Naive thymus-derived CD4-positive, alpha-beta T cell (primary cell): ENCODE measurements at regions not wholly inside any gene's neighbourhood (a gene's known extent, or its start where the extent isn't known, plus 50 kb on each side); places are given as distances from the start of the nearest gene placed in this dataset.
A peak's percentile ranks its signal among the peaks of the same experiment; 100 is the strongest.

ENCODE experiments used
- ATAC-seq: fragments of 150-1000 bp; cut with Tn5 transposase; 2 replicates; pipeline ENCODE4 v1.10.0; 2021; ENCODE audit warnings: mild to moderate bottlenecking, moderate library complexity
- CTCF ChIA-PET: fragments of 350-600 bp; sonication (Branson Sonifier 250); formaldehyde crosslinking; loops from one replicate; lab custom pipeline; 2021; ENCODE audit warnings: antibody characterized with exemption; lab: Charles Lee
- POLR2A ChIA-PET: fragments of 350-600 bp; sonication (Branson Sonifier 250); formaldehyde crosslinking; loops from one replicate; lab custom pipeline; 2021; ENCODE audit warnings: antibody characterized with exemption, inconsistent platforms; lab: Charles Lee
- DNase-seq, 9 donors: peaks; one replicate each; pipeline versions ENCODE4 v3.0.0 to v3.0.0-alpha.2; 2020 to 2022; ENCODE audit warnings: mixed read lengths in 1 of 9
- H3K27ac ChIP-seq: one replicate; pipeline ENCODE4 v1.7.0; 2013; ENCODE audit warnings: mild to moderate bottlenecking, low read depth, low read length, moderate library complexity
- H3K27me3 ChIP-seq, 2 donors: one replicate each; pipeline ENCODE4 v1.7.0; 2013; ENCODE audit warnings: low read length in 2 of 2, mild to moderate bottlenecking in 2 of 2, moderate library complexity in 2 of 2; ENCODE audit not compliant: control insufficient read depth in 2 of 2, insufficient read depth in 2 of 2
- H3K36me3 ChIP-seq, 3 experiments: 1 replicate in 2 of 3; 2 replicates in 1 of 3; pipeline ENCODE4 v1.7.0; 2013; ENCODE audit warnings: low read length in 3 of 3, mild to moderate bottlenecking in 3 of 3, moderate library complexity in 1 of 3; ENCODE audit not compliant: insufficient read depth in 3 of 3, control insufficient read depth in 2 of 3
- H3K4me1 ChIP-seq, 2 donors: one replicate each; pipeline ENCODE4 v1.7.0; 2013; ENCODE audit warnings: low read length in 2 of 2, mild to moderate bottlenecking in 2 of 2, moderate library complexity in 1 of 2; ENCODE audit not compliant: control insufficient read depth in 2 of 2, insufficient read depth in 2 of 2
- H3K4me3 ChIP-seq: 2 replicates; pipeline ENCODE4 v1.7.0; 2013; ENCODE audit warnings: mild to moderate bottlenecking, low read length
- H3K9me3 ChIP-seq, 3 experiments: 1 replicate in 2 of 3; 2 replicates in 1 of 3; pipeline ENCODE4 v1.7.0; 2013; ENCODE audit warnings: low read length in 3 of 3; ENCODE audit not compliant: control insufficient read depth in 2 of 3
- H3K27ac Mint-ChIP-seq, 9 donors: one replicate each; pipeline ENCODE4 v1.8.0; 2020 to 2022; ENCODE audit warnings: mixed read lengths in 9 of 9, mild to moderate bottlenecking in 8 of 9, moderate library complexity in 5 of 9, inconsistent platforms in 2 of 9
- H3K27me3 Mint-ChIP-seq, 5 donors: one replicate each; pipeline ENCODE4 v1.8.0; 2021 to 2022; ENCODE audit warnings: mixed read lengths in 5 of 5, mild to moderate bottlenecking in 1 of 5
- H3K36me3 Mint-ChIP-seq, 5 donors: one replicate each; pipeline ENCODE4 v1.8.0; 2020 to 2022; ENCODE audit warnings: mixed read lengths in 5 of 5, mild to moderate bottlenecking in 3 of 5, inconsistent platforms in 1 of 5
- H3K4me1 Mint-ChIP-seq, 7 donors: one replicate each; pipeline ENCODE4 v1.8.0; 2020 to 2022; ENCODE audit warnings: mixed read lengths in 7 of 7, mild to moderate bottlenecking in 3 of 7, inconsistent platforms in 1 of 7
- H3K4me3 Mint-ChIP-seq, 10 donors: one replicate each; pipeline ENCODE4 v1.8.0; 2020 to 2022; ENCODE audit warnings: mild to moderate bottlenecking in 10 of 10, mixed read lengths in 10 of 10, moderate library complexity in 6 of 10, inconsistent platforms in 2 of 10
- H3K9me3 Mint-ChIP-seq, 11 donors: one replicate each; pipeline ENCODE4 v1.8.0; 2020 to 2022; ENCODE audit warnings: mixed read lengths in 11 of 11, mild to moderate bottlenecking in 4 of 11, inconsistent platforms in 1 of 11, moderate library complexity in 1 of 11
- intact Hi-C, 2 donors: fragments of 100-400 bp; cut with micrococcal nuclease; formaldehyde crosslinking; loops; one replicate each; pipeline ENCODE4 v1.15.1; 2023

GRCh38 chr5:174313615-174314014 lies 268.1 kb downstream of the NSG2 start:
- Histone ChIP-seq H3K27ac (no peak overlapping the region), H3K36me3 (no peaks in the 10 kb centered on the region), H3K4me3 (no peak overlapping the region), H3K9me3 (no peaks in the 10 kb centered on the region), H3K4me1 (no peaks in the 10 kb centered on the region), H3K27me3 (peaks cover 0 to 6% of the 10 kb centered on the region in 2 donors)
- ChIA-PET CTCF (no interaction called here), POLR2A (no interaction called here)
- Mint-ChIP-seq H3K4me3 (no peak overlapping the region), H3K9me3 (peaks cover 0 to 2% (median 0%) of the 10 kb centered on the region in 11 donors), H3K27ac (no peak overlapping the region), H3K27me3 (peaks cover 20 to 77% (median 47%) of the 10 kb centered on the region in 5 donors), H3K36me3 (peaks cover 0 to 3% (median 0%) of the 10 kb centered on the region in 5 donors), H3K4me1 (peaks cover 0 to 7% (median 0%) of the 10 kb centered on the region in 7 donors)
- ATAC-seq (no peak), DNase-seq (no peak)
- intact Hi-C loops, result loop anchor here in 1 of 2 donors (5.0 kb wide), 1 partner anchor 341 kb away; no protein-coding TSS in a partner anchor

- Mint-ChIP-seq H3K9me3 (peaks cover 0 to 2% (median 0%) of the 10 kb centered on the region in 11 donors), H3K4me1 (peaks cover 0 to 7% (median 0%) of the 10 kb centered on the region in 7 donors), H3K36me3 (peaks cover 0 to 3% (median 0%) of the 10 kb centered on the region in 5 donors), H3K4me3 (peak overlapping the region in 1 of 10 donors; percentile 10), H3K27me3 (peaks cover 17 to 74% (median 43%) of the 10 kb centered on the region in 5 donors), H3K27ac (no peak overlapping the region)
- ChIA-PET CTCF (no interaction called here), POLR2A (no interaction called here)
- H3K36me3 ChIP-seq, result no peaks in the 10 kb centered on the region
- ATAC-seq (no peak), DNase-seq (no peak)
- no peak overlapping the region for H3K27ac ChIP-seq
- H3K4me3 ChIP-seq, result no peak overlapping the region
- H3K4me1 ChIP-seq, result no peaks in the 10 kb centered on the region
- H3K9me3 ChIP-seq, result no peaks in the 10 kb centered on the region
- peaks cover 0 to 6% of the 10 kb centered on the region in 2 donors for H3K27me3 ChIP-seq
- intact Hi-C loops, result loop anchor here in 1 of 2 donors (5.0 kb wide), 1 partner anchor 342 kb away; no protein-coding TSS in a partner anchor
Observed at GRCh38 chr5:174314261-174314660, 268.8 kb downstream of the NSG2 start.

GRCh38 chr5:174315471-174315870 lies 270.0 kb downstream of the NSG2 start:
- POLR2A ChIA-PET, result no interaction called here
- Mint-ChIP-seq H3K4me1 (peaks cover 0 to 7% (median 0%) of the 10 kb centered on the region in 7 donors), H3K27ac (no peak overlapping the region), H3K4me3 (no peak overlapping the region), H3K27me3 (peaks cover 15 to 67% (median 42%) of the 10 kb centered on the region in 5 donors), H3K36me3 (peaks cover 0 to 3% (median 0%) of the 10 kb centered on the region in 5 donors), H3K9me3 (peaks cover 0 to 2% (median 0%) of the 10 kb centered on the region in 11 donors)
- no peaks in the 10 kb centered on the region for H3K4me1 ChIP-seq
- DNase-seq (no peak), ATAC-seq (no peak)
- CTCF ChIA-PET, result interaction anchor here (0.8 kb wide), 1 partner anchor 9 kb away, joined by 3 read pairs; no protein-coding TSS in a partner anchor
- peaks cover 0 to 6% of the 10 kb centered on the region in 2 donors for H3K27me3 ChIP-seq
- H3K36me3 ChIP-seq, result no peaks in the 10 kb centered on the region
- H3K9me3 ChIP-seq, result no peaks in the 10 kb centered on the region
- intact Hi-C loops, result no loop called here
- H3K4me3 ChIP-seq, result no peak overlapping the region
- no peak overlapping the region for H3K27ac ChIP-seq

GRCh38 chr5:174315871-174316270 lies 270.4 kb downstream of the NSG2 start:
- Mint-ChIP-seq H3K27me3 (peaks cover 11 to 65% (median 40%) of the 10 kb centered on the region in 5 donors), H3K4me1 (peaks cover 0 to 5% (median 0%) of the 10 kb centered on the region in 7 donors), H3K27ac (no peak overlapping the region), H3K36me3 (no peaks in the 10 kb centered on the region), H3K4me3 (no peak overlapping the region), H3K9me3 (peaks cover 0 to 2% (median 0%) of the 10 kb centered on the region in 11 donors)
- no peak overlapping the region for H3K4me3 ChIP-seq
- H3K36me3 ChIP-seq, result no peaks in the 10 kb centered on the region
- POLR2A ChIA-PET, result no interaction called here
- intact Hi-C loops, result no loop called here
- H3K27ac ChIP-seq, result no peak overlapping the region
- H3K9me3 ChIP-seq, result no peaks in the 10 kb centered on the region
- ATAC-seq, result no peak
- H3K27me3 ChIP-seq, result peaks cover 0 to 6% of the 10 kb centered on the region in 2 donors
- CTCF ChIA-PET, result interaction anchor here (0.8 kb wide), 1 partner anchor 8 kb away, joined by 3 read pairs; no protein-coding TSS in a partner anchor
- H3K4me1 ChIP-seq, result no peaks in the 10 kb centered on the region
- DNase-seq, result no peak

- Histone ChIP-seq H3K9me3 (no peaks in the 10 kb centered on the region), H3K4me3 (no peak overlapping the region), H3K4me1 (no peaks in the 10 kb centered on the region), H3K36me3 (no peaks in the 10 kb centered on the region), H3K27ac (no peak overlapping the region), H3K27me3 (peaks cover 0 to 6% of the 10 kb centered on the region in 2 donors)
- ChIA-PET CTCF (no interaction called here), POLR2A (no interaction called here)
- intact Hi-C loops, result no loop called here
- H3K27ac Mint-ChIP-seq, result no peak overlapping the region
- H3K36me3 Mint-ChIP-seq, result no peaks in the 10 kb centered on the region
- peaks cover 0 to 2% (median 0%) of the 10 kb centered on the region in 11 donors for H3K9me3 Mint-ChIP-seq
- ATAC-seq, result no peak
- H3K4me3 Mint-ChIP-seq, result no peak overlapping the region
- peaks cover 0 to 4% (median 0%) of the 10 kb centered on the region in 7 donors for H3K4me1 Mint-ChIP-seq
- H3K27me3 Mint-ChIP-seq, result peaks cover 7 to 66% (median 41%) of the 10 kb centered on the region in 5 donors
- DNase-seq, result no peak
Observed at GRCh38 chr5:174316326-174316725, 270.8 kb downstream of the NSG2 start.

- Mint-ChIP-seq H3K4me1 (peaks cover 0 to 4% (median 0%) of the 10 kb centered on the region in 7 donors), H3K4me3 (no peak overlapping the region), H3K9me3 (peaks cover 0 to 2% (median 0%) of the 10 kb centered on the region in 11 donors), H3K27ac (no peak overlapping the region), H3K27me3 (peaks cover 7 to 76% (median 45%) of the 10 kb centered on the region in 5 donors), H3K36me3 (no peaks in the 10 kb centered on the region)
- DNase-seq, result no peak
- ATAC-seq, result no peak
- intact Hi-C loops, result no loop called here
- Histone ChIP-seq H3K27ac (no peak overlapping the region), H3K4me1 (no peaks in the 10 kb centered on the region), H3K27me3 (peaks cover 0 to 2% of the 10 kb centered on the region in 2 donors), H3K4me3 (no peak overlapping the region), H3K9me3 (no peaks in the 10 kb centered on the region), H3K36me3 (no peaks in the 10 kb centered on the region)
- ChIA-PET CTCF (no interaction called here), POLR2A (no interaction called here)
Observed at GRCh38 chr5:174317256-174317894, 271.9 kb downstream of the NSG2 start.
